OCI-LY1 (cell line): ENCODE measurements at regions not wholly inside any gene's neighbourhood (a gene's known extent, or its start where the extent isn't known, plus 50 kb on each side); places are given as distances from the start of the nearest gene placed in this dataset.

Experiments used
- CTCF ChIP-seq: fragments of 200-600 bp; sonication (generic), shearing (Covaris generic); IDR thresholded peaks from 2 replicates; pipeline ENCODE4 v1.5.1; 2017; ENCODE audit warnings: mild to moderate bottlenecking, antibody characterized with exemption, low read length, moderate library complexity, mixed read lengths
- EZH2 ChIP-seq: fragments of 200-600 bp; sonication (generic), shearing (Covaris generic); IDR thresholded peaks from 2 replicates; pipeline ENCODE4 v1.8.0; 2017; ENCODE audit warnings: borderline replicate concordance, mixed run types, mild to moderate bottlenecking, antibody characterized with exemption, low read length, moderate library complexity, mixed read lengths

GRCh38 chr1:59018446-59018845, 234.6 kb upstream of the JUN start:
- TF ChIP-seq CTCF (no peak), EZH2 (no peak)
